Midbrain (tissue), 1 donor: ENCODE measurements at regions not wholly inside any gene's neighbourhood (a gene's known extent, or its start where the extent isn't known, plus 50 kb on each side); places are given as distances from the start of the nearest gene placed in this dataset.

Experiments used
- DNase-seq: peaks from one replicate; lab custom pipeline; 2025; lab: John Stamatoyannopoulos, UW

GRCh38 chr4:176507845-176508533 is 188.2 kb downstream of the SPCS3 start:
- DNase-seq = no peak

- DNase-seq = no peak
Observed at GRCh38 chr4:176508780-176509331, 189.1 kb downstream of the SPCS3 start.

- no peak for DNase-seq
Observed at GRCh38 chr4:176525576-176525975, 205.8 kb downstream of the SPCS3 start.

GRCh38 chr4:176526704-176527103 is 206.9 kb downstream of the SPCS3 start:
- DNase-seq = no peak

GRCh38 chr4:176529574-176529973 is 209.8 kb downstream of the SPCS3 start:
- no peak for DNase-seq

- no peak for DNase-seq
Observed at GRCh38 chr4:176533159-176533558, 213.4 kb downstream of the SPCS3 start.

GRCh38 chr4:176534566-176534965 is 214.8 kb downstream of the SPCS3 start:
- no peak for DNase-seq

GRCh38 chr4:176538217-176538925 is 218.6 kb downstream of the SPCS3 start:
- no peak for DNase-seq

- DNase-seq = no peak
Observed at GRCh38 chr4:176539091-176539784, 219.5 kb downstream of the SPCS3 start.

GRCh38 chr4:176539785-176540175 is 220.0 kb downstream of the SPCS3 start:
- DNase-seq = no peak

GRCh38 chr4:176540814-176541213 is 221.0 kb downstream of the SPCS3 start:
- DNase-seq = no peak

- DNase-seq = no peak
Observed at GRCh38 chr4:176545872-176546271, 226.1 kb downstream of the SPCS3 start.

- no peak for DNase-seq
Observed at GRCh38 chr4:176546975-176547374, 227.2 kb downstream of the SPCS3 start.

- DNase-seq = no peak
Observed at GRCh38 chr4:176548571-176548970, 228.8 kb downstream of the SPCS3 start.

- no peak for DNase-seq
Observed at GRCh38 chr4:176549161-176549865, 229.5 kb downstream of the SPCS3 start.

- no peak for DNase-seq
Observed at GRCh38 chr4:176558661-176559060, 234.1 kb downstream of the VEGFC start.

GRCh38 chr4:176561368-176561767 is 231.4 kb downstream of the VEGFC start:
- no peak for DNase-seq

GRCh38 chr4:176563591-176563990 is 229.1 kb downstream of the VEGFC start:
- peak; percentile 3 for DNase-seq

GRCh38 chr4:176565049-176565448 is 227.7 kb downstream of the VEGFC start:
- no peak for DNase-seq

- DNase-seq = no peak
Observed at GRCh38 chr4:176566769-176567168, 226.0 kb downstream of the VEGFC start.

GRCh38 chr4:176568238-176568637 is 224.5 kb downstream of the VEGFC start:
- no peak for DNase-seq

- DNase-seq = no peak
Observed at GRCh38 chr4:176569301-176569700, 223.4 kb downstream of the VEGFC start.
